DOHH2 (cell line): ENCODE measurements at regions not wholly inside any gene's neighbourhood (a gene's known extent, or its start where the extent isn't known, plus 50 kb on each side); places are given as distances from the start of the nearest gene placed in this dataset.

Source experiments
- EZH2phosphoT487 ChIP-seq: fragments of 200-600 bp; sonication (generic); IDR thresholded peaks from 2 replicates; pipeline ENCODE4 v1.6.1; 2017; ENCODE audit warnings: borderline replicate concordance, mild to moderate bottlenecking, antibody characterized with exemption, low read length, moderate library complexity, mixed read lengths
- TF ChIP-seq, protein P1 (sequence below): fragments of 200-600 bp; sonication (generic); IDR thresholded peaks from one replicate; pipeline ENCODE4 v1.5.1; 2014; ENCODE audit warnings: antibody characterized with exemption, mild to moderate bottlenecking, low read depth, low read length; ENCODE audit not compliant: poor library complexity, severe bottlenecking

DNA sequence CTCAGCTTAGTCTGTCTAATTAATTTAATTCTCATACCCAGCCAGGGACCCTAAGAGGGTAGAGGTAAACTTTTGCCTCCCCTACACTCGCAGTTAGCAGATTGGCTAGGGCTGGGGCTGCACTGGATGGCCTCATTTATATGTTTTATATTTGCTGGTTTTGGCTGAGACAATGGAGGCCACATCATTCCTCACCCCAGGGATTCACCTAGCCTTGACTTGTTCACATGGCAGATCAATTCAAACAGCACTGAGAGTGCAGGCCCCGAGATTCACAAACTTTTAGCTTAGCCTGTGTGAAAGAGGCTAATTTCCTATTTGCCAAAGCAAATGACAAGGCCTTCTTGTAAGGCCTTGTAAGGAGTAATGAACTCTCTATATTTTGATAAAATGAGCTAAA lies 844.4 kb downstream of the ARAP2 start:
- TF ChIP-seq, protein P1, sequence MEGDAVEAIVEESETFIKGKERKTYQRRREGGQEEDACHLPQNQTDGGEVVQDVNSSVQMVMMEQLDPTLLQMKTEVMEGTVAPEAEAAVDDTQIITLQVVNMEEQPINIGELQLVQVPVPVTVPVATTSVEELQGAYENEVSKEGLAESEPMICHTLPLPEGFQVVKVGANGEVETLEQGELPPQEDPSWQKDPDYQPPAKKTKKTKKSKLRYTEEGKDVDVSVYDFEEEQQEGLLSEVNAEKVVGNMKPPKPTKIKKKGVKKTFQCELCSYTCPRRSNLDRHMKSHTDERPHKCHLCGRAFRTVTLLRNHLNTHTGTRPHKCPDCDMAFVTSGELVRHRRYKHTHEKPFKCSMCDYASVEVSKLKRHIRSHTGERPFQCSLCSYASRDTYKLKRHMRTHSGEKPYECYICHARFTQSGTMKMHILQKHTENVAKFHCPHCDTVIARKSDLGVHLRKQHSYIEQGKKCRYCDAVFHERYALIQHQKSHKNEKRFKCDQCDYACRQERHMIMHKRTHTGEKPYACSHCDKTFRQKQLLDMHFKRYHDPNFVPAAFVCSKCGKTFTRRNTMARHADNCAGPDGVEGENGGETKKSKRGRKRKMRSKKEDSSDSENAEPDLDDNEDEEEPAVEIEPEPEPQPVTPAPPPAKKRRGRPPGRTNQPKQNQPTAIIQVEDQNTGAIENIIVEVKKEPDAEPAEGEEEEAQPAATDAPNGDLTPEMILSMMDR: no peak
- no peak for TF ChIP-seq EZH2phosphoT487
